Activated CD4-positive, alpha-beta T cell treated with anti-CD3 and anti-CD28 coated beads, Interleukin-2, amount 50 U/mL, for 1 hour (primary cell): ENCODE measurements at regions not wholly inside any gene's neighbourhood (a gene's known extent, or its start where the extent isn't known, plus 50 kb on each side); places are given as distances from the start of the nearest gene placed in this dataset.
A peak's percentile ranks its signal among the peaks of the same experiment; 100 is the strongest.

Source experiments
- DNase-seq: peaks from one replicate; pipeline ENCODE4 v3.0.0-alpha.2; 2020

DNA sequence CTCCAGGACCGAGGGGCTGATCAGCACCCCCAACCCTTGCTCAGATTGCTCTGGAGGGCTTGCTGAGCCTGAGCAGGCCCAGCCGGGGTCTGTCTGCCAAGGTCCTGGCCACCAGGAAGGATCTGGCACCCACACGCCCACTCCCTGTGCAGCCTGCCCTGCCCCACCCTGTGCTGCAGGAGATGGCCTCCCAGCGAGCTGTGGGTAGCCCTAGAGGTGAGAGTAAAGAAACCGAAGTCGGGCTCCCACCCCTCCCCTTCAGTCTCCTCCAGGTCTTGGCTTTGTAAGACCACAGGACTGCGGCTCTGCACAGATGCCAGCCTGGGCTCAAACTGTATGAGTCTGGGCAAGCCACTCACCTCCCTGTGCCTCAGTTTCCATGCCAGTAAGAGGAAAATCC lies 307.8 kb downstream of the BCL11B start:
- no peak for DNase-seq

DNA sequence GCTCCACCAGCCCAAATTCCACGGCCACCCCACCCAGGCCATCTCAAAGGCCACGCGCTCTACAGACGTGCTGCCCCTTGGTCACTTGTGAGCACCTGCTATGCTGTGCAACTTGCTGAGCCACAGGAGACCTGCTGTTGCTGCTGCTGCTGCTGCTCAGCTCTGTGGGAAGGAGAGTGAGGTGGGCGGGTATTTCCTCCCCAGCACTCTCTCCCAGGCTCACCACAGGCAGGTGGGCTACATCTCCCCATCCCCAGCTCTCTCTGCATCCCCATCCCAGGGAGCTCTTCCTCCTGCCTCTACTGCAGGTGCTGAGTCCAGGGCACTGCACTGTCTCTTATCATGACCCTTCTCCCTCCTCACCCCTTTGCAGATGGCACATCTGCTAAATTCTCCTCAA lies 306.9 kb downstream of the BCL11B start:
- no peak for DNase-seq

DNA sequence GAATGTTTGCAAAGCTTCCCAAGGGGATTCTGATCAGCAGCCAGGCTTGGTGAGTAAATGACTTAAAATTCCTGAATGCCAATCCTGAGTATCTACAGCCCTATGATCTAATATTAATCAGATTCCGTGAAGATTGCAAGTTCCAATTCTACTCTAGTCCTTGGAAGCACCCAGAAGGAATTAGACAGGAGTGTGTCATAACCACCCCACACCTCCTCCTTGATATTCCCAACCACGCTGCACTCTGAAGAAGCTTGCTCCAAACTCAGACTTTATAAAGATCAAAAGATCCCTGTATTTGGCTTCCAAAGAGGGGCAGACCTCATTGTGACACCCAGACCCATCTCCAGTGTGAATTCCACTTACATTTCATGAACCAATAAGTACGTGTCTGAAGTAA lies 306.0 kb downstream of the BCL11B start:
- DNase-seq: no peak

DNA sequence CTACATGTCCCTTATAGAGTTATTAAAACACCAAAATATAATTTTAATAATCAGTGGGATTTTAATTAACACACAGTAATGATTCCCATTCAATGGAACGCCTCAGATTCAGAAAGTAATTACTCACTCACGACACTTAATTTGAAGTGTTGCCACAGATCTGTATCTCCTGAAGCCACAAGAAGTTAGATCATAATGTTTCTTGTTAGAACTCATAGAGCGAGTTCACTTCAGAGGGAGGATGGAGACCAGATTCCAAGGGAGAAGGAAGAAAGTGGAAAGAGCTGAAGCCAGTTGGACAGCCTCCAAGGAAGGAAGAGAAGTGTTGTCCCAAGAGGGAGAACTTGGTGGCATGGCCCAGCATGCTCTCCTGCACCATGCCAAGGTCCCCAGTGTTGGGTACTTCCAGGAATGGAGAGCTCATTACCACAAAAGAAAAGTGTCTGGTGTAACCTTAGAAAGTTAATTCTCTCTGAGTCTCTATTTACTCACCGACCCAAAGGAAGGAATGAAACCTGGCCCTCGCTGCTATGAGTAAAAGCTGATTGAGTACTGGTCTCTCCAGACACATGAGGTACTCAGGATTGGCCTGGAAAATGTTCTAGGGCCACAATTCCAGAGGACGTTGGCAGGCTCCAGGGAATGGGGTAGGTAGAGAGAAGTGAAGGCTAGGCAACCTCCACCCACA lies 305.4 kb downstream of the BCL11B start:
- no peak for DNase-seq

DNA sequence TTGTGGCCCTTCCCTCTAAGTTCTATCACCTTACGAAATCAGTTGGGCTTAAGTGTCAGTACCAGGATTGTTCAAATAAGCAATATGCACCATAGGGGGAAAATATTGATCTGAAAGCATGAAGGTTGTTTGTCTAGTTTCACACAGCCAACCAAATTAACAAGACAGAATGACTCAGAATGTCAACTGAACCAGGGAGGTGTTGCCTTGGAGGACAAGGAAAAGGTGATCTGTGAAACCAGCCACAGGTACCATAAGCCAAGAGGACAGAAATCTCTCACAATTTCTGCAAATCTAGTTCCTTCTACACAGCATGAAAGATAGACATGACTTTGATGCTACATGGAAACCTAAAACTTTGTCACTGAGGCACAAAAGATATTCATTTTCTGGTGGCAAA lies 297.9 kb downstream of the BCL11B start:
- DNase-seq: no peak

DNA sequence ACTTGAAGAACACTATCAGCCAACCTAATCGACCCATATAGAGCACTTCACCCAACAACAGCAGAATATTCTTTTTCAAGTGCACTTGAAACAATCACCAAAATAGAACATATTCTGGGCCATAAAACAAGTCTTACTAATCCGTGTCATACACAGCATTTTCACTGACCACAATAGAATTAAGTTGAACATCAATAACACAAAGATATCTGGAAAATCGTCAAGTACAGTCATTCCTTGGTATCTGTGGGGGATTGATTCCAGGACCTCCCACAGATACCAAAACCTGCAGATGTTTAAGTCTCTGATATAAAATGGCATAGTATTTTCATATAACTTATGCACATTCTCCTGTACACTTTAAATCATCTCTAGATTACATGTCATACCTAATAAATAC lies 295.7 kb downstream of the BCL11B start:
- no peak for DNase-seq

DNA sequence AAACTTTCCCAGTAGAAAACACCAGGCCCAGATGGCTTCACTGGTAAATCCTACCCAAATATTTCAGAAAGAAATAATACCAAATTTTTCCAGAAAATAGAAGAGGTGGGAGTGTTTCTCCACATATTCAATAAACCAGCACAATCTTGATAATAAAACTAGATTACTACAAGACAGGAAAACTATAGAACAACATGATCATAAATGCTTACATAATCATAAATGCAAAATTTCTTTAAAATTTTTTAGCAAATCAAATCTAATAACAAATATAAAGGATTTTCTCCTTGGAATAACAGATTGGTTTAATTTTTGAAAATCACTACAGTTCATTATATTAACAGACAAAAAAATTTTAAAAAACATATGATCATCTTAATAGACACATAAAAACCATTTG lies 294.5 kb downstream of the BCL11B start:
- no peak for DNase-seq

DNA sequence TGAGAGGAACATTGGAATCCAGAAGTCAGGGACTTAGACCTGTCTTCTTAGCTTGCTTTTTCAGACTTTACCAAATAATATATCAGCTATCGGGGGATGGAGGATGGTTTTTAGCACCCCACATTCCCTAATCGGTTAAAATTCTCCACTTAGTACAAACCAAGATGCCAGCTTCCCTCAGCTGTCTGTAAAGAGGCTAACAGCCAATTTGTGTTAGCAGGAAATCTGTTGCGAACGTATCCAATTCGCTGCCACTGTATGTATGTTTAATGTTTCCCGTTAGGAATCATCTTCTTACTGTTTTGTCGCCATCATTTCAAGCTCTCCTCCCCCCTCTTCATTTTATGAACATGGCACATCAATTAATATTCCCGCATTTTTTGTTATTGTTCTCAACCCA lies 289.0 kb downstream of the BCL11B start:
- DNase-seq: no peak

DNA sequence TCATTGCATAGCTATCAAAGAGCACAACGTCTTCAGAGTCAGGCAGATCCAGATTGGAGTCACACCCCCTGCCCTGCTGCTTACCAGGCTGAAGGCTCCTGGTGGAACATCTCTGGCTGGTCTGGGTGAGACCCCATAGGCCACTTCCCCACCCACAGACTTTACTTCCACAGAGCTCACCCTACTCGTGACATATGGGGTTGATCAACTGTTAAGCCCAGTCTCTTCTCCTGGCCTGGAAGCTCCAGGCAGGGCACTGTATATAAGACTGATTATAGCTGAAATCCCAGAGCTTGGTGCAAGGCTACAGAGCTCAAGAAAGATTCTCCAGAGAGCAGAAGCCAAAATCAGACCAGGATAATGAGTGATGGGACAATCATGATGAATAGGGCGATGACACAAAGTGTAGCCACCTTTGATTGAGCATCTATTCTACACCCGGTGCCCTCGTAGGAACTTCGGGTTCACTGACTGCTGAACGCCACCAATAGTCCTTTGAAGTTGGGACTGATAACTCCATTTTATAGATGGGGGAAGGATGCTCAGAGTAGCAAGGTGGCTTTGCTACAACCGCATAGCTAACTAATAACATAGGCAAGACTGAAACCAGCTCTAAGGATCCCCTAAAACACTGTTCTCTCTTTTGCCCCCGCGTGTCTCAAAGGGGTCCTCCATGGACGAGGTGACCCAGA lies 287.8 kb downstream of the BCL11B start:
- no peak for DNase-seq

DNA sequence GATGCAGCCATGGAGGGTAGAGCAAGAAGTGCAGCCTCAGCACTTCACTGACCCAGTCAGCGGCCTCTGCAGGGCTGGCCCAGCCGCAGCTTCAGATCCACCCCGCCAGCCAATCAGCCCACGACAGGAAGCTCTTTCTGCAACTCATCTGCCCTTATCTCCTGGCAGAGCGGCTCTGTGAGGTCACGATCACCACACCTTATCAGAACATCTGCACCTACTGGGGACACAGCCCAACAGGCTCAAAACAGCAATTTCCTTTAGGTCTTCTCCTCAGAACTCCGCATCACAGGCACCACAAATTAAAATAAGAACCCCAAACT lies 287.3 kb downstream of the BCL11B start:
- DNase-seq: peak; percentile 59

DNA sequence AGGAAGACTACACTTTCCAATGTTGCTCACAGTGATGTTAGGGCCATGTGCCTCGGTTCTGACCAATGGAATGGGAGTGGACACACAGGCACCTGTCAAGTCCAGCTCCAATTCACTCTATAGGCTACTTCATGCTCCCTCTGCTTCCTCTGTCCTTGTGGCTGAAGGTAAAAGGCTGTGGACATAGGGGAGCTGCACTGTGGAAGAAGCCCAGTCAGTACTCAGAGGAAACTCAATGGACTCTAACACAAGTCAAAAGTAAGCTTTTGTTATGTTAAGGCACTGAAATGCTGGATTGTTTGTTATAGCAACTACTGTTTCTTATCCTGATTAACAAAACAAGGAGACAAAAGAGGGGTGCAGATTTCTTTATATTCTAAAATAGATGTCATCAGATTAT lies 278.2 kb downstream of the BCL11B start:
- DNase-seq: no peak

DNA sequence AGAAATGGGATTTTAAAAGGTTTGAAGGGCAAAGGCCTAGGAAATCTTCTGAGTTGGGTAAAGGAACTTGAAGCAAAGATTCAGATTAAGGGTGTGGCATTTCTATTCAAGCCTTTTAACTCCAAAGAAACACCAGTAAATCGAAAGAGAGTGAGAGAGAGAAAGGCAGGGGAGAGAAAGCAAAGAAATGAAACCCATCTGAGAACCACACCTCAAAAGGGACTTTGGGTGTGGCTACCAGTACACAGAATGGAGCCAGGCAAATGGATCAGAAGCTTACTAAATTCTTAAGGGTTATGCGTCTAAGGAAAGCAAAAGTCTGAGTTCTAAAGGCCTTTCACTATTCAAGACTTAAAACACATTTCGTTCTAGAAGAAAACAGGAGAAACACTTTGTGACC lies 277.4 kb downstream of the BCL11B start:
- no peak for DNase-seq

DNA sequence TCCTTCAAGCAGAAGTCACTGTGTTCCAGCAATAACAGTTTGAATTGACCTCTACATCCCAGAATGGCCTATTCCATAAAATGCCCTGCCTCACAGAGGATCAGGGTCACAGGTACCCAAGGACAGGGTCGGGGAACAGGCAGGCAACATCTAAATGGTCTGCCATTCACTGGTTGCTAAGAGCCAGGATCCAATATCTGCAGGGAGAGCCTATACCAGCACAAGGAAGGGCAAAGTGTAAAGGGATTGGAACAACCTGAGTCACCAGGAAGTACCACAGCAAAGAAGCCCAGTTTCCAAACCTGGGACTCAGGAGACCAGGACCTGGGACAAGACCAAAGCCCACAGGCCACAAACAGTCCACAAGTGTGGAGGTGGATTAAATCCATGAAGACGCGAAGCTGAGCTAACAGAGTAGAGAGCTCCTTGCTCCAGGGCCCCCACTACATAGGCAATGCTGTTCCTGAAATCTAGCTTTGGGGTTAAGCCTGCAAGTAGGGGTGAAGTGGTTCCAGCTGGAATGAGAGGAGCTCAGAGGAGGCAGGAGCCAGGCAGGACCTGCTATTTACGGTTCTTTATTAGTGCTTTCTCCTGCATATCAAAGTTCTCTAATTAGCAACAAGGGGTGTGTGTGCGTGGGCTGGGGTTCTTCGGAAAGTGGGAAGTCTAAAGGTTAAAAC lies 274.3 kb downstream of the BCL11B start:
- DNase-seq: no peak

DNA sequence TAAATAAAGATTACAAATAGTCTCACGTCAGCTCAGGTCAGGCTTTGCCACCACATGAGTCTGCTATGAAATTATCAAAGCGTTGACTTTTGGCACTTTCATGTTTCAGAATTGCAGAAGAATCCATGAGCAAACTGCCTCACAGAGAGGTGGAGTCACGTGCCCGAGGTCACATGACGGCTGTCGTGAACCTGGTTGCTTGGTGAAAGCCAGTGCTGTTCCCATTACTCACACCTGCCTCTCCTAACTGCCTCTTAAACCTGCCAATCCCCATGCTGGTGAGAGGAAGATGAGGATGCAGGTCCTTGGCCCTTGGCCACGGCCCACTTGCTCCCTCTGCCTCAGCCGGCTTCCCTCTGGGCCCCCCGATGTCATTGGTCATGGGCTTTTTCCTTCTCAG lies 272.7 kb downstream of the BCL11B start:
- DNase-seq: no peak

DNA sequence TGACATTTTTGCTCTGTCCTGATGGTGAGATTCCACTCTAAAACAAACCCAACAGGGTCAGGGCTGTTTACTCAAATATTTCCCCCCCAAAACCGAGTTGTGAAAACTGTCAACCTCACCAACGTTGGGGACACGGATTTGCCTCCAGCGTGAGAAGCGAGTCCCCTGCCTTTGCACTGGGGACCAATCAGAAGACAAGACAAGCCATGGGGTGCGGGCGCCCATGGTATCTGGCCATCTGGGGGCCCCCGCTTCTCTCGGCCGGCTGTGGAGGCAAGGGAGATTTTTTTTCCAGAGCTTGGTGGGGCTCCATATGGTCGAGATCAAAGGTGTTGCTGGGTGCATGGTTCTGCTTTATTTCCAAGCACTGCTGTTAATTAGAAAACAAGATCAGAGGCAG lies 272.1 kb downstream of the BCL11B start:
- DNase-seq: no peak

DNA sequence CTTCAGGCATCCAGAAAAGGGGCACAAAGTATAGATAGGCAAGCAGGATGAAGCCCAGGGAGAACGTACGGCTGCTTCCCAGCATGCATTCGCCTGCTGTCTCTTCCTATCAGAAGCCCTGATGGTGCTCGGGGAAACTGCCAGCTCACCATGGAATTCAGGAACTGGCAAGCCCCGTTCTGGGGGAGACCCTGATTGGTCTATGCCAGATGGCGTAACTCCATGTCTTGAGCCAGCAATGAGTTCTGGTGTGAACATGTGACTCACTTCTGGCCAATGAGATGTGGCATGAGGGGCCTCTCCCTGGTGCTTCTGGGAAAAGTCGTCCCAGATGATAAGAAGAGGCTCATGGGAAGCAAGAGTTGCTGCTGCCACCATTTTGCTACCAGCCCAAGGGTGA lies 270.8 kb downstream of the BCL11B start:
- no peak for DNase-seq

DNA sequence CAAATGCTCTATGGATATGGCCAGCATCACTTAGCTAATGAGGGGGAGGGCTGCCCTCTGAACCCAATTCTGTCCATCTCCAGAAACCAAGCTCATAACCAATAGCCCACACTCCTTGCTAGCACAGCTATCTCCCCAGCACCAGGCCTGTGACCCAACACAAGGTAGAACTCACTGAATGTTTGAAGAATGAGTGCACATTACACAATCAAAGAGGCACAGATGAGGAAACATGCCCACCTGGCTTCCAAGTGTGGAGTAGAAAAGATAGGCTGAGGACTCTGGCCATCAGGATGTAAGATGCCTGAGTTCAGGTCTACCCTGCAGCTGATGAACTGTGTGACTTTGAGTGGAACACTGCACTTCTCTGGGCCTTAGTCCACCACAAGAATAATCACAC lies 268.4 kb downstream of the BCL11B start:
- no peak for DNase-seq

DNA sequence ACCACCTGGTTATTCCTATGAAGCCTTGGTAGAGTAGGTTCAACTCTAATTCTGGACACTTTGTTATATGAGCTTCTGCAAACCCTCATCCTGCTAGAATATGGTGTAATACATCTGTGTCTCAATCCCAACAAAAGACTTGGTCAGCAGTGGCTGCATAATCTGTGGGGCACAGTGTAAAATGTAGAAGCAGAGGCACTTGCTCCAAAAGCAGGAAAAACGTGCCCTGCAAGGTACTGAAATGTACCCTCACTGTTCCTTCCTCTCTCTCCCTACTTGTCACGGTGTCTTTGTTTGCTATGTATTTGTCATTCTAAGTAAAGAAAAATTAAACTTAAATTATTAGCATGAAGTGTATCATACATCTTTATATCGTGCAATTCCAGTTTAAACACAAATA lies 267.9 kb downstream of the BCL11B start:
- DNase-seq: no peak

DNA sequence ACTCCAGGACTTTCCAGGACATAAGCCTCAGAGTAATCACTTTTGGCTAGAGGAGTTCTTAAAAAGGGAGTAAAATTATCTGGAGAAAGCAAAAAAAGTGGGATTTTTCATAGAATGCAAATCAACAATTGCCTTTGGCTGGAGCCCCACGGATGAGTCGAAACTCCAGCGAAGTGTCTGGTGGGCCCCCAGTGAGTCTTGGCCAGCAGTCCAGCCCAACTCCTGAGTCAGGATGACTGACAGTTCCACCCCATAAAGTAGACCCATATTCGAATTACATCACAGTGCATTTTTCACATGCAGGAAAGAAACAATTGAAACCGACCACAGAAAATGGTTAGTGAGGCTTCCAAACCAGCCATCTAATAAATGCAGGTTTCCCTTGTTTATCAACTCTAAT lies 265.7 kb downstream of the BCL11B start:
- DNase-seq: no peak

DNA sequence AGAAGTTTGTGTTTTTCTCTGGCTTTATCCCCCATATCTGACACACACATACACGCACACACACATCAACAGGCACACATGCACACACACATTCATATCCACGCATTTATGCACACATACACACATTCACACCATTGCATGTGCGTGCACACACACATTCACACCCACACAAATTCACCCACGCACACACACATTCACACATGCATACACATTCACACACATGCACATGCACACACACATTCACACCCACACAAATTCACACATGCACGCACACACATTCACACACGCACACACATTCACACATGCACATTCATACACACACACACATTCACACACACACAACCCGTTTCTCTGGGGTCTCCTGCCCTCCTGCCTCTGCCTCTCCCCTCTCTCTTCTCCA lies 264.2 kb downstream of the BCL11B start:
- DNase-seq: no peak

DNA sequence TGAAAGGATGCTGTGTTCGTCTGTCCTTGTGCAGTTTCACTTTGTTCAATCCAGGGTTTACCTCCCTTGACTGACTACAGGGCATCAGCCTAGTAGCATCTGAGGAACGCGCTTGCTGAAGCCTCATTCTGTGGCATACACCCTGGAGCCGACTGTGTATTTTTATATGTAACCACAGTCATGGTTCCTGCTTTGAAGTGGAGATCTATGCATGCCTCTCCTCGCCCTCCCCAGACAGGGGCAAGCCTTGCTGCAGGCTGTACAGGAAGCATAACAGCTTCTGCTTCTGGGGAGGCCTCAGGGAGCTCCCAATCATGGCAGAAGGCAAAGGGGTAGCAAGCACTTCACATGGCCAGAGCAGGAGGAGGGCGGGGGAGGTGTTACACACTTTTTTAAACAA lies 262.1 kb downstream of the BCL11B start:
- no peak for DNase-seq

DNA sequence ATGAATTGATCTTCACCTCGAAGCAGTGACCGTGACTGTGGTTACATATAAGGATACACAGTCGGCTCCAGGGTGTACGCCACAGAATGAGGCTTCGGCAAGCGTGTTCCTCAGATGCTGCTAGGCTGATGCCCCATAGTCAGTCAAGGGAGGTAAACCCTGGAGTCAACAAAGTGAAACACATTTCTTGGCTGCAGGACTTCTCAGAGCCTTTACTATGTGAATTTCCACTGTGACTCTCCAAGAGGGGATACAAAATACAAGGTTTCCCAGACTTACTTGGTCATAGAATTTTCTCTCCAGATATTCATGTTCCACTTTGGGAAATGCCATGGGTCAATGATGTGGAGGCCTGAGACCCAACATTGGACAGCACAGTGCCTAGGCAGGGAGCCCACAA lies 260.6 kb downstream of the BCL11B start:
- no peak for DNase-seq

DNA sequence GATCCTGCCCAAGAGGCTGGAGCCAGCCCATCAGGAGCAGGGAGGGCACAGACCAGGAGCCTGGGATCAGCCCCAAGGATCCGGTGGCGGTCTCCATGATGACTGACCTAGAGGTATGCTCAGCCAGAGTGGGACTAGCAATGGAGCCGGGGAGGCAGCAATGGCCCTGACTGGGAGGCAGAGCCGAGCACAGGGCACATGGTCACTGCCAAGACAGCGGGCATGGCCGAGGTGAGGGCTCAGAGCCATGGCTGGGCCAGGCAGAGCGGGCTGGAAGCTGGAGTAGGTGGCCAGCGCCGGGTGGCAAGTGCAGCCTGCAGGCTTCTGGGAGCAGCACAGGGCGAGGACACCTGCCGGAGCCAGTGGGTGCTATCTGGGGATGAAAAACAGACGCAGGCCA lies 259.3 kb downstream of the BCL11B start:
- no peak for DNase-seq

DNA sequence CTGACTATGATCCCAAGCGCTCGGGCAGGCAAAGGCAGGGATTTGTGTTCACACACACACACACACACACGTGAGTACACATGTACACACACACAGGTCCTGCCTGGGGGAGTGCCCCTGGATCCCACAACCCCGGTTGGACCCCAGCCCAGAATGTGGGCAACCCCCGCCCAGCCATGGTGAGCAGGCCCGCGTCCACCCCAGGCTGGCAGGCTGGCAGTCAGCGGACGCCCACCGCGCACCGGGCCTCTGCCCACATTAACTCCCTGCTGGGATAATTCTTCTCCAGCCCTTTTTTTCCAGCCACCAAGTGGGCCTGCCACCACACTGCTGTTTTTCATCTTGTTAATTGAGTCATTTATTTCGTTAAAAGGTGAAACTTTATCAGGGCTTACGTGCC lies 256.2 kb downstream of the BCL11B start:
- DNase-seq: no peak

DNA sequence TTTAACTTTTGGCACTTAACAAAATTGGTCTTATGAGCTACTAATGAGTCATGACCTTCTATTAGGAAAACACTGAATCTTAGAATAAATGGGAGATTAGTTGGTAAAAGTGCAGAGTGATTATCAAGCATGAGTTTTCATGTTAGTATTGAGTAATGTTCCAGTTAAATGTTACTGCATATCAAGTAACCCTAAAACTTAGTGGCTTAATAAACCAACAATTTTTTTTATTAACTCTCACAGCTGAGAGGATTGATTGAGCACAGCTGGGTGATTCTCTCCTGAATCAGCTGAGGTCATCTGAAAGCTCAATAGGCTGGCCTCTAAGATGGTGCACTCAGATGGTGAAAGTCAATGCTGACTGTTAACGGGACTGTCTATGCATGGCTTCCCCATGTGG lies 248.6 kb downstream of the BCL11B start:
- no peak for DNase-seq
